NT2/D1 (cell line): ENCODE measurements at regions not wholly inside any gene's neighbourhood (a gene's known extent, or its start where the extent isn't known, plus 50 kb on each side); places are given as distances from the start of the nearest gene placed in this dataset.

Experiments used
- DNase-seq: peaks from one replicate; pipeline ENCODE4 v3.0.0-alpha.2; 2011; ENCODE audit warnings: low read depth, low spot score
- H3K27me3 ChIP-seq: 2 replicates; pipeline ENCODE4 v1.6.0; 2011; ENCODE audit warnings: mild to moderate bottlenecking; ENCODE audit not compliant: insufficient read length, insufficient read depth
- H3K36me3 ChIP-seq: 2 replicates; pipeline ENCODE4 v1.6.1; 2011; ENCODE audit warnings: mild to moderate bottlenecking, low read length, mixed read lengths; ENCODE audit not compliant: insufficient read depth, insufficient read length
- H3K4me1 ChIP-seq: 2 replicates; pipeline ENCODE4 v1.5.1; 2011; ENCODE audit not compliant: insufficient read depth, insufficient read length
- H3K4me3 ChIP-seq: 2 replicates; pipeline ENCODE4 v1.5.1; 2011; ENCODE audit warnings: low read depth; ENCODE audit not compliant: insufficient read length
- H3K9ac ChIP-seq: 2 replicates; pipeline ENCODE4 v1.6.0; 2011; ENCODE audit warnings: low read depth; ENCODE audit not compliant: insufficient read length
- H3K9me3 ChIP-seq: 2 replicates; pipeline ENCODE4 v1.5.1; 2011; ENCODE audit warnings: mild to moderate bottlenecking, low read length; ENCODE audit not compliant: insufficient read depth
- SUZ12 ChIP-seq: IDR thresholded peaks from 2 replicates; pipeline ENCODE4 v1.6.1; 2011; ENCODE audit not compliant: insufficient read length, insufficient read depth; ENCODE audit errors: extremely low read depth
- YY1 ChIP-seq: IDR thresholded peaks from 2 replicates; pipeline ENCODE4 v1.6.1; 2011; ENCODE audit not compliant: insufficient read length, insufficient read depth
- ZNF274 ChIP-seq: IDR thresholded peaks from 2 replicates; pipeline ENCODE4 v1.6.1; 2011; ENCODE audit warnings: mild to moderate bottlenecking, low read depth, low read length

DNA sequence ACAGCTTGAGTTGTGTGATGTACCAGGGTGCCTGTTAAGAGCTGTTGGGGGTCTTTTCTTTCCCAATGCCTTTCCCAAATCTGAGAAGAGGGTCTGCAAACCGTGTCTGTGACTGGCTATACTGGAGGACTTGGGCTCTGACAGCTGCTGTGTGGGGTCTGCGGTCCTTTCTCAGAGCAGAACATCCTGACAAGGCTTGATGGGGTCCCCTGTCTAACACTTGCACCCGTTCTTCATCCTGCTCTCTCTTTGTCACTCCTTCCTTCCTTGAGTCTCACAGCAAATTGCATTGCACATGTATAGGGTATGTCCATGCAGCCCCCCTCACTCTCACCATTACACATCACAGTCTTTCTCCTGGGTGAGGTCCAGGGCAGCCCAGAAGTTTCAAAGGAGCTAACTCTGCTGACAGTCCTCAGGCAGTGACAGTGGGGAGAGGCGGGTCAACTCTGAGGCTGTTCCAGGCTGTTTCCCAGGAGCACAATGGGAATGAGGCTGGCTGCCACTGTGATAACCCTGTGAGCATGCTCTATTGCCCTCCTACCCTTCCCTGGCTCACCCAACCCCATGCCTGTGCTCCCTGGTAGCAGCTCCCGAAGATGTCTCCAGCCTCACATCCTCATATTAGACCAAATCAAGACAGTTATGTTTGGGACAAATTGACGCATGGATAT lies 163.2 kb upstream of the GGTLC1 start:
- no peak for DNase-seq
- Histone ChIP-seq H3K4me3 (no peak overlapping the region), H3K27me3 (no peaks in the 10 kb centered on the region), H3K9ac (no peak overlapping the region), H3K36me3 (no peaks in the 10 kb centered on the region), H3K4me1 (peaks cover 2% of the 10 kb centered on the region), H3K9me3 (no peaks in the 10 kb centered on the region)
- TF ChIP-seq SUZ12 (no peak), ZNF274 (no peak), YY1 (no peak)

DNA sequence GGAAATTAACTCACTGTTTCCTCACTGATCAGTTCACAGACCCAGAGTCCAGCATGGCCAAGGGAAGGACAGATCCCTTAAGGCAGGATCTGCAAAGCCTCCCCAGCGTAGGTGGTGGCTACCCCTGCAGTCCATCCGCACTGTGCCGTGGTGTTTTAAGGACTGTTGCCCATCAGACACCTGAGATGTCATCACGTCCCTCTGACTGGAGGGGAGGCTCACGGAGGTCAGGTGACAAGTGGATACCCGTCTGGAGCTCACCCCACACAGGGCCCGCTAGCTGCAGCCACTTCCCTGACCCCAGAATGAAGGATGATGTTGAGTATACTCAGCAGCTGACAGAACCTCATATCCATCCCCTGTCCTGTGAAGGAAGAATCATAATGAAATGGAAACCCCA lies 161.8 kb upstream of the GGTLC1 start:
- no peaks in the 10 kb centered on the region for H3K36me3 ChIP-seq
- no peak for TF ChIP-seq ZNF274
- TF ChIP-seq SUZ12, result no peak
- TF ChIP-seq YY1, result no peak

DNA sequence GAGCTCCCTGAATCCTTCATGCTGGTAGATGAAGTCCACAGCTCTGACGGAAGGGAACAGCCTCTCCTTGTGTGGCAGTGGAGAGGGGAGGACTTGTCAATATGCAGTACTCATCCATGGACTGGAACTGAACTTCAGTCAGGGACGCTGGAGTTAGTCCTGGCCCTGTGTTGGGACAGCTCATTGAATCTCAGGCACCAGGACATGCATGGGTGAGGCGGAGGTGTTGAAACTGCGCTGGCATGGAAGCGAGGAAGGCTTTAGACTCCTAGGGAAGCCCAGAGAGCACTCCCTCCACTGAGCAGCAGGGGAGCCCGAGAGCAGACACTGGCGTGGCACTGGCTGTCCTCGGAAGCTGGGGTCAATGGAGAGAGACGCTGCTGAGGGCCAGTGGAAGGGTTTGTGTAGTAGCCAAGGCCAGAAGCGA lies 161.3 kb upstream of the GGTLC1 start:
- no peak for DNase-seq
- H3K36me3 ChIP-seq, result no peaks in the 10 kb centered on the region
- H3K9me3 ChIP-seq, result no peaks in the 10 kb centered on the region
- H3K27me3 ChIP-seq, result no peaks in the 10 kb centered on the region
- TF ChIP-seq SUZ12, result no peak
- TF ChIP-seq ZNF274, result no peak
- no peak for TF ChIP-seq YY1
- H3K4me1 ChIP-seq, result peaks cover 2% of the 10 kb centered on the region
- no peak overlapping the region for H3K9ac ChIP-seq
- no peak overlapping the region for H3K4me3 ChIP-seq

More for the DNA sequence above, 161.8 kb upstream of the GGTLC1 start:
- no peak for DNase-seq
- Histone ChIP-seq H3K27me3 (no peaks in the 10 kb centered on the region), H3K9ac (no peak overlapping the region), H3K4me3 (no peak overlapping the region), H3K9me3 (no peaks in the 10 kb centered on the region), H3K4me1 (peaks cover 2% of the 10 kb centered on the region)

DNA sequence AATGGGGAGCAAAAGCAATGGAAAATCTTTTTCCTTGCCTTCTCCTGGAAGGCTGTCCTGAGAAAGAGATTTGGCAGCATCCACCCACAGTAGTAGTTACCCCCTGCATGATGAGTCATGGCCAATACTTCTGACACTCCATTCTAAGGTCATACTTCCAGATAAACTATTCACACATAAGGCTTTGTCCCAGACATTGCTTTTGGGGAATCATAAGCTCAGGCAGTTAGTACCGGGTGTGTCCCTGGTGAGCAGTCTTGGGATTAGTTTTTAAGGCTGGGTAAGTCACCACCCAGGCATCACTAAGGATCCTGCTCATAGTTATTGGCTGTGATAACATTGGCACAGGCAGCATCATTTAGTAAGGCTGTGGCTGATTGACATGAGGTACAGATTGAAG lies 160.6 kb upstream of the GGTLC1 start:
- no peak overlapping the region for H3K9ac ChIP-seq
- no peak overlapping the region for H3K4me3 ChIP-seq
- H3K9me3 ChIP-seq, result no peaks in the 10 kb centered on the region
- H3K4me1 ChIP-seq, result peaks cover 2% of the 10 kb centered on the region
- no peak for TF ChIP-seq YY1
- TF ChIP-seq SUZ12, result no peak
- TF ChIP-seq ZNF274, result no peak
- DNase-seq, result no peak
- no peaks in the 10 kb centered on the region for H3K27me3 ChIP-seq
- no peaks in the 10 kb centered on the region for H3K36me3 ChIP-seq

DNA sequence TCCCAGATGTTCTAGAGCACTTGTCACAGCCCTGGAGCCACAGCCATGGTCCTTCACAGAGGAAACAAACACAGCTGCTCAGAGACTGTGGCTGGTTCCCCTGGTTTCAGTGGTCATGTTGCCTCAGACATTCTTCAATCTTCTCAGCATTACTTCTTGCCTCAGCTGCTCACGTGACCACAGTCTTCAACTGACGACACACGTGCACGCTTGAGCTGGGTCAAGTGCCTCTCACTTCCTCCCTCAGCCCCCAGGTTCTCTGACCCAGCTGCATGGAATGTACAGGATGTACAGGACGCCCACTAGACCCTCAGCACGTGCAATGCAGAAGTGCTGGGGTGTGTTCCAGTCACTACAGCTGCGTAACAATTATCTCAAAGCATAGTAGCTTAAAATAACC lies 159.8 kb upstream of the GGTLC1 start:
- no peaks in the 10 kb centered on the region for H3K27me3 ChIP-seq
- DNase-seq, result no peak
- H3K4me1 ChIP-seq, result peaks cover 1% of the 10 kb centered on the region
- no peaks in the 10 kb centered on the region for H3K9me3 ChIP-seq
- no peak overlapping the region for H3K9ac ChIP-seq
- TF ChIP-seq ZNF274 (no peak), YY1 (no peak), SUZ12 (no peak)
- H3K4me3 ChIP-seq, result no peak overlapping the region
- H3K36me3 ChIP-seq, result no peaks in the 10 kb centered on the region

DNA sequence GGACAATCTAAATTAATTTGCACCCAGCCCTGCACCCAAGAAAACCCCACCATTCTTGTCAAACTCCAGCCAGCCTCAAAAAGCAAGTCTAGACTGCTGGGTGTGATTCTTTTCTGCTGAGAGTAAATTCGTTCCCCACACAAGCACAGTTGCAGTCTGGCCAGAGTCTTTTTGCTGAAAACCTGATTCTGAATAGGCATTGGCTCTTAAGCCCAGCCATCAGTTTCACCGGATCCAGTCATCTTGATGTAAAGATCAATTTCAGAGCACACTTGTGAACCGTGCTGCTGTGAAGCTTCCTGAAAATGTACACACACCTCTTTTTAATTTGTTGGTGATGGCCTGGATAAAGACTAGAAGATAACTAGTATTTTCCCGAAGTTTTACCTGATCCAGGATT lies 159.4 kb upstream of the GGTLC1 start:
- H3K4me1 ChIP-seq, result no peaks in the 10 kb centered on the region

DNA sequence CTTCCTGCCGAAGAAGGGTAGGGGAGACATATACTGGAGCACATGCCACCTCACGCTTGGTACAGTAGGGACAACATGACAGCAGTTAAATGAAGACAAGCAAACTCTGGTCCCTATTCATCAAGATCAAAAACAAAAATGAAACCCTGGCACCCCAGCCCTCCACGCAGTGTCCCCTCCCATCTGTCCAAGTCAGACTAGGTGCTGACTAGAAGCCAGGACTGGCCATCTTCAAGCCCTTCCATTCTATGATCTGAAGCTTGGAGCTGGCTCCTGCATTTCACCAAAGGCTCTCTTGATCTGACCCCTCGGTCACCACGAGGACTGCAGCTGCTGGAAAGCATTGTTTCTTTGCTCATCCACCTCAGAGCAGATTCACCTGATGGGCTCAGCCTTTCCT lies 158.9 kb upstream of the GGTLC1 start:
- Histone ChIP-seq H3K4me3 (no peak overlapping the region), H3K9ac (no peak overlapping the region)
- no peak for DNase-seq

More for the DNA sequence above, 159.4 kb upstream of the GGTLC1 start:
- H3K9ac ChIP-seq, result no peak overlapping the region
- no peaks in the 10 kb centered on the region for H3K9me3 ChIP-seq
- TF ChIP-seq YY1 (no peak), SUZ12 (no peak), ZNF274 (no peak)
- no peaks in the 10 kb centered on the region for H3K36me3 ChIP-seq
- no peaks in the 10 kb centered on the region for H3K27me3 ChIP-seq
- DNase-seq, result no peak
- no peak overlapping the region for H3K4me3 ChIP-seq

More for the DNA sequence above, 158.9 kb upstream of the GGTLC1 start:
- H3K36me3 ChIP-seq, result no peaks in the 10 kb centered on the region
- H3K4me1 ChIP-seq, result no peaks in the 10 kb centered on the region
- H3K9me3 ChIP-seq, result no peaks in the 10 kb centered on the region
- TF ChIP-seq YY1 (no peak), ZNF274 (no peak), SUZ12 (no peak)
- H3K27me3 ChIP-seq, result no peaks in the 10 kb centered on the region
